GM18858 (cell line): ENCODE measurements at regions not wholly inside any gene's neighbourhood (a gene's known extent, or its start where the extent isn't known, plus 50 kb on each side); places are given as distances from the start of the nearest gene placed in this dataset.
"Not testable (repeated sequence)": the region's sequence is repeated elsewhere in the genome, so short reads cannot be mapped to it uniquely, and the experiment has no call there.

Experiments
- ATAC-seq: cut with Tn5 transposase; IDR thresholded peaks from one replicate; pipeline ENCODE4 v1.9.1; 2021; ENCODE audit not compliant: unreplicated experiment

DNA sequence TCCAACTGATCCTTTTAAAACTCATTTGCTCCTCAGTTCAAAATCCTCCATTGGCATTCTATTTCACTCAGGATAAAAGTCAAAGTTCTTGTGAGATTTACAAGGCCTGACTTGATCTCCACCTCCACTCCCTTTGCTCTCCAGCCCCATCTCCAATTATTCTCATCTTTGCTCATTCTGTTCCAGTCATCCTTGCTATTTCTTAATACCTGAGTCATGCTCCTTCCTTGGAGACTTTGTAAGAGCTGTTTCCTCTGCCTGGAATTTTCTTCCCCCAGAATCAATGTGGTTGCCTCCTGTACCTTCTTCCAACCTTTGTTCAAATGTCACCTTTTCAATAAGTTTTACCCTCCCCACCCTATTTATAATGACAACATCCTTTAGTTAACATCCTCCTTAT lies 373.5 kb downstream of the HTR1B start:
- ATAC-seq: no peak

DNA sequence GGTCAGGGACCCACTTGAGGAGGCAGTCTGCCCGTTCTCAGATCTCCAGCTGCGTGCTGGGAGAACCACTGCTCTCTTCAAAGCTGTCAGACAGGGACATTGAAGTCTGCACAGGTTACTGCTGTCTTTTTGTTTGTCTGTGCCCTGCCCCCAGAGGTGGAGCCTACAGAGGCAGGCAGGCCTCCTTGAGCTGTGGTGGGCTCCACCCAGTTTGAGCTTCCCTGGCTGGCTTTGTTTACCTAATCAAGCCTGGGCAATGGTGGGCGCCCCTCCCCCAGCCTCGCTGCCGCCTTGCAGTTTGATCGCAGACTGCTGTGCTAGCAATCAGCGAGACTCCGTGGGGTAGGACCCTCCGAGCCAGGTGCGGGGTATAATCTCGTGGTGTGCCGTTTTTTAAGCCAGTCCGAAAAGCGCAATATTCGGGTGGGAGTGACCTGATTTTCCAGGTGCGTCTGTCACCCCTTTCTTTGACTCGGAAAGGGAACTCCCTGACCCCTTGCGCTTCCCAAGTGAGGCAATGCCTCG lies 375.4 kb downstream of the HTR1B start:
- not testable (repeated sequence) for ATAC-seq

DNA sequence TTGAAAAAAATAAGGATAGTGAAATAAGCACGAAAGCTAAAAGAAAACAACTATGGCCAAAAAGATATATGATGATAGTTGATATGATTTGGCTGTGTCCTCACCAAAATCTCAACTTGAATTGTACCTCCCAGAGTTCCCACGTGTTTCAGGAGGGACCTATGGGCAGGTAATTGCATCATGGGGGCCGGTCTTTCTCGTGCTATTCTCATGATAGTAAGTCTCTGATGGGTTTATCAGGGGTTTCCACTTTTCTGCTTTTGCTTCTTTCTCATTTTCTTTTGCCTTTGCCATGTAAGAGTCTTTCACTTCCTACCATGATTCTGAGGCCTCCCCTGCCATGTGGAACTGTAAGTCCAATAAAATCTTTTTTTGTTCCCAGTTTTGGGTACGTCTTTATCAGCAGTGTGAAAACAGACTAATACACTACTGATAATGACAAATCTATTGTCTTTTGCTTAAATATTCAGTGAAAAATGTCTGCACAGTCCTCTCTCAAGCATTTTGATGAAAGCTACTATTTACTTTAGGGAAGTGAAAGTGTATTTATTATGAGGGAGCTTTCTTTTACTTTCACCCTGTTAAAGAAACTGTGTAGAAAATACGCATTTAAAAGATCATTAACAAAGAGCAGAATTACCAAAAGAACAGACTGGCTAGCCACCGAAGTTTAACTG lies 389.1 kb downstream of the HTR1B start:
- ATAC-seq: no peak

DNA sequence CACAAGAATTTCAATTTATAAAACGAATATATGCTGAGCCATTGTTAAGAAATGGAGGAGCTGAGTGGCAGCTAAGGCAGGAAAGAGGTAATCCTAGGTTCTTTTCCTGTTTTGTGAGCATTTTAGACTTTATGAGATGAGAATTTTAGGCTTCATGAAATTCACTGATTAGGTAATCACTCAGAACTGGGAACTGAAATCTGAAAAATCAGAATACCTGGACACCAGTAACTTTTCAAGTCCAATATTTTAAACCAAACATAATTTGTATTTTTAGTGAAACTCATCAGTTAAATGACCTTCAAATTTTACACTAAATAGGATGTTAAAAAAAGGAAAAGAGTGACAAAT lies 389.9 kb downstream of the HTR1B start:
- ATAC-seq: no peak

DNA sequence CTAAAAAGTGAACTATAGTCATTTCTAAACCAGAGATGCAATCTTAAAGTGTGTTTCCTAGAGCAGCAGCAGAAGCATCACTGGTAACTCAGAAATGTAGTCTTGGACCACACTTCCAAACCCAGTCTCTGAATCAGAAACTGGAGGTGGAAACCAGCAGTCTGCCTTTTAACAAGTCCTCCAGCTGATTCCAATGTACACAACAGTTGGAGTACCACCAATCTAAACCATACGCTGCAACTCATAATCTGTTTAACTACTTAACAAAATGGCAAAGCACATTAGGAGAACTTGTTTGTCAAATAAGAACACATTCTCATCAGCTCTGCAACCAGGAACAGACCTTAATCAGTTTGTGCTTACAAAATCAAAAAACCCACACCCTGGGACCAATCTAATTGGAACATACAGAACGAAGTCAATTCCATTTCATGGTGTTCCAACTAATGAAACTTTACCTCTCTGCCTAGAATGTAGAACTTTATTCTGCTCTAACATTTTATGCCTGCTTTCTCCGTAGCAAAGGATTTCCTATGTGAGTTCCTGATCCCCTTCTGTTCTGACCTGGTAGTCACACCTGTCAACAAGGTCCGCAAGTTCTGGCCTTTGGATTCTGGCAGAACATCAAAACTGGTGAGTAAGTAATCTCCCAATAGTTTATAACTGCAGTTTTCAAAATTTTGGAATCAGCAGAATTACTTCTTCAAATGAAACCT lies 390.4 kb downstream of the HTR1B start:
- ATAC-seq: no peak

DNA sequence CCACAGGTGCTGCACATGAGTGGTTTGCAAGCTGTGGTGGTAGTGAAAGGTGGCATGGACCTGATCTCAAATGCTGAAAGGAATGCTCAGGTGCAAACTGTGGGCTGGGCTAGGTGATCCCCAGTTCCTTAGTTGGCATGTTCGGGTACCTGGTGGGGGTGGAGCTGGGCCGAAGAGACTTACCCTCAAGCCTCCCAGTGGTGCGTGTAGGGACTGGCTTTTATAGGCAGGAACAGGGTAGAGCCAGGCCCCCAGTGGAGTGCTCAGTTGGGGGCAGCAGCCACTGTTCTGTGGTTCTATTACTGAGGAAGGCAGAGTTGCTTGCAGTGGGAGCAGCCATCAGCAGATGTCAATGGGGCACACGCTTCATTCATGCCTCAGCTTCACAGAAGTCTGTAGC lies 399.8 kb downstream of the HTR1B start:
- ATAC-seq: no peak

DNA sequence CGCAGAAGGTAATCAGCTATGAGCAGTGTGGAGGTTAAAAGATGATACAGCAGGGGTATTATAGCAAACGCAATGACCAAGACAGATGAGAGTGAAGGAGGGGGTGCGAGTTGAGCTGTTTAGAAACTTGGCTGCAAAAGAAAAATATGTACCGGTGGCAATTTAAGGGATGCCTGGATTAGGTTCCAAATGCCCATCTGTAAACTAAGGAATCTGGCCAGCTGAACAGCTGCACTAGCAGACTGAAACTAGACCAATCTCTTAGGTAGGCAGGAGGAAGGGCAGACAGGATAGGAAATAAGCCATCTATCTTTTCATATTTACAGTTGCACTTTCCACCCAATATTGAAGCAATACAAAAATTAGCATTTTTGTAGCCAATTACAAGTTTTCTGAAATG lies 407.6 kb downstream of the HTR1B start:
- ATAC-seq: no peak

DNA sequence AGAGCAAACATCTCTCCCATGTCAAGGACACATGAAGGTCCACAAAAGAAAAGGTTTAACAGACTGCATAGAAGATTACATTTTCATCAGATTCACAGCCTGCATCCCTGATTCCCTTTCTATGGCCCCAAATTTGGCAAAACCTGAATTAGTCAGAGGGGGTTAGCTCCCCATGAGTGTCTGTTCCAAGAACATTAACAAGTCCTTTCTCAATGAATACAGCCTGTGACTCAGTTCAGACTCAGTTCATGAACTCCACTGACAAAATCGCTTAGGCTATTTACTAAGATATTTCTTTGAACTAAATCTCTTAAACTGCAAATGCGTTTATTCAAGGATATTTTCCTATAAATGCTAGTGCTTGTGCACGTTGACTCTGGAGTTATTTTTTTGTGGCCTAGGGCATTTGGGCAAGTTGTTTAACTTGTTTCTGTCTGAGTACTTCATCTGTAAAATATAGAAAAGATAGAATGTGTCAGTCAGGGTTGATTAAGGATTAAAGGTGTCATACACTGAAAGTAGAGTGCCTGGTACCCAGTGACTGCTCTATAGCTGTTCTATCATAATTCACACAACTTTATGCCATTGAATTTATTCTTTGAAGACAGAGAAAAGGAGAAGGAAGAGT lies 422.6 kb downstream of the HTR1B start:
- ATAC-seq: no peak

DNA sequence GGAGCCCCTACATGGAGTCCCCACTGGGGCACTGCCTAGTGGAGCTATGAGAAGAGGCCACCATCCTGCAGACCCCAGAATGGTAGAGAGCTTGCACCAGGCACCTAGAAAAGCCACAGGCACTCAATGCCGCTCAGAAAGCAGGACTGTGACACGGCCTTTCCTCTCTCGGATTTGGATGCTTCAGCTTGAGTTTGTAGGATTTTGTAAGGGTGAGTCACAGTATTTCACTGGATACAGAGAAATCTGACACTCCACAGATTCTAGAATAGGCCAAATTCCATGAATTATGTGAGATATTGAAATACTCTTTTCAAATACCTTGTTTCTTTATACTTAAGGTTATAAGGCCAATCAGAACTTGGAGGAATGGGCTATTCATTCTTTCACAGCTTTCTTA lies 424.5 kb downstream of the HTR1B start:
- no peak for ATAC-seq

DNA sequence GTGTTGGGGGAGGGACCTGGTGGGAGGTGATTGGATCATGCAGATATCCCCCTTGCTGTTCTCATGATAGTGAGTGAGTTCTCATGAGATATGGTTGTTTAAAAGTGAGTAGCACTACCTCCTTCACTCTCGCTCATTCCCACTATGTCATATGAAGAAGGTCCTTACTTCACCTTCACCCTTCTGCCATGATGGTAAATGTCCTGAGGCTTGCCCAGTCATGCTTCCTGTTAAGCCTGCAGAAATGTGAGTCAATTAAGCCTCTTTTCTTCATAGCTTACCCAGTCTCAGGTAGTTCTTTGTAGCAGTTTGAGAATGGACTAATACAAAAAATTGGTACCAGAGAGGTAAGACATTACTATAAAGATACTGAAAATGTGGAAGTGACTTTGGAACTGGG lies 425.9 kb downstream of the HTR1B start:
- ATAC-seq: no peak

DNA sequence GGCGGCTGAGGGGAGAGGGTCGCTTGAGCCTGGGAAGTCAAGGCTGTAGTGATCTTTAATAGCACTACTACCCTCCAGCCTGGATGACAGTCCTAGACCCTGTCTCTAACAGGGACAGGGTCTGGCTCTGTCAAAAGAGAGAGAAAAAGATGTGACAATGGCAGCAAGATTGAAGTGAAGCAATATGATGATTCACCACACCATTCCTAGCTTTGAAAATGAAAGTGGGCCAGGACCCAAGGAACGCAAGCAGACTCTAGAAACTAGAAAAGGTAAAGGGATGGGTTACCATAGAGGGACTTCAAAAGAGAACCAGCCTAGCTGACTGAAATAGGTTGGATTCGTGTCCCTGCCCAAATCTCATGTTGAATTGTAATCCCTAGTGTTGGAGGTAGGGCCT lies 426.9 kb downstream of the HTR1B start:
- no peak for ATAC-seq

DNA sequence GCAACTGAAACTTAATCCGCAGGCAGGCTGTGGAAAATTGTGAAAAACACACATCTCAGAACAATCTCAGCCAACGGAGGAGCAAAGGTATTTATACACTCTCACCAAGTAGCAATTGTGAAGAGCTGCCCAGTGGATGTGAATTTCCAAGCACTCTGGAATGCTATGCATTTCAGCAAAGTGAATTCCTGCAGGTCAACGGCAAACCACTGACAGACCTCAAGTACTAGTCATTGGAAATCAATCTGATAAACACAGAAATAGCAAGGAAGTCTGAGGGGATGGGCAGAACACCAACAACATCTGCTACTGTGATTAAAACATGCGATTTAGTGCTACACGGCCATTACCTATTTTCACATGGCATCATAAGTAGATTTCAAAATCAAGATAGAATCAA lies 429.1 kb downstream of the HTR1B start:
- no peak for ATAC-seq

DNA sequence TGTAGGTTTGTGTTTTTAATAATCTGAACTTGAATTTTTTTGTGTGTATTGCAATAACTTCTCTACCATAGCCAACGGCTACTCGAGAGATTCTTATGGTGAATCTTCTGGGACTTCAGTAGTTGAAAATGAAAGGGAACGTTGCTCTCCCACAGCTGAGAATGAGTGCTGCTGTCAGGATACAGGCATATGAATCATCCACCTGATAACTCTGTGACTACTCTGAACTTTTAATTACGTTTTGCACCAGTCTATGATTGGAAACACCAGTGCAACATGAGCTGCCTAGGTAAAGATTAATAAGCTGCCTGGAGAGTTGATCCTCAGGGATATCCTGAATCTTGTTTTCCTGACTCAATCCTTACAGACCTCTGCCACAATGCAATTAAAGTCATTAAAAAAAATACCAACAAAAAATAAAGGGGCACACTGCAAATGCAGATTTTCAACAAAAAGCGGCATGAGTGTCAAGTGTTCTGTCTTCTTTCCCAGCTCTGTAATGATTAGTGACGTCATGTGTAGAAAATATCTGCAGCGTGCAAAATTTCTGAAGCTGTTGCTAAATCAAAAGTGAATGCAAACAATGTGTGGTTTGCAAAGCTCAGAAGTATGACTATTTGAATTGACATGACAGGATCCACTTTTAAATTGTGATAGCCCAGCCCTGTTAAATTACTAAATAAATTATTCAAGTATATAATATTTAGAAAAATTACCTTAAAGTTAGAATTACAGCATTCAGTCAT lies 432.2 kb downstream of the HTR1B start:
- no peak for ATAC-seq

DNA sequence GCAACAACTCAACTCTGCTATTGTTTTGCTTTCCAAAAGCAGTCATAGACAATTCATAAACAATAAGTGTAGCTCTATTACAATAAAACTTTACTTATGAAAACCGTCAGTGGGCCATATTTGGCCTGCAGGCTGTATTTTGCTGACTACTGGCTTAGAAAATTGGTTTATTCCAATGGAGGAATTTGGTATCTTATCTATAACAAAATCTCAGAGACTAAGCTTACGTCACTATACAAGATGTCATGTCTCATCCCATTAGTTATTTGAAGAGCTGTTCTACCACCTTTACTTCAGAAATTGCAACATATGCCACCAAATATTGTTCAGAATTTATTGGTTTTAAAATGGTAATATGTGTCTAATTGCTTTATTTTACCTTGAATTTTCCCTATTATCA lies 436.9 kb downstream of the HTR1B start:
- ATAC-seq: no peak

DNA sequence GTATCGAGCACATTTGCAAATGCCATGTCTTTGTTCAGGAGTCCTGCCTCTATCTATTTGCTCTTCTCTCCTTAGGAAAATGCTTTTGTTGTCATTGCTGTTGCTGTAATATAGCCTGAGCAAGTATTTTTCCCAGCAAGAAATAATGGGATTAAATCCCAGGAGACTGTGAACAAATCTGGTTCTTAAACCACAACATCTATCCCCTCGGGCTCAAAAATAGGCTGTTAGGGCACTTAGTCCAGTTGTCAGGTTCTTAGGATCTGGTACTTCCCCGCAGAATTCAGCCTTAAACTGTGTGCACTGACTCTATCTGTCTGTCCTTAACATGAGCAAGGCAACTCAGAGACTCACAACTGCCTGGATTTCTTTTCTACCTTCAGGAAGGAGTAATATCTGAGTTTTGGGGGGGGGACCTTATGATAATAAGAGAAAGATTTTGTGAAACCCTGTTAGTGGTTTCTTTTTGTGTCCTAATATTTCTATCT lies 437.5 kb downstream of the HTR1B start:
- ATAC-seq: no peak

DNA sequence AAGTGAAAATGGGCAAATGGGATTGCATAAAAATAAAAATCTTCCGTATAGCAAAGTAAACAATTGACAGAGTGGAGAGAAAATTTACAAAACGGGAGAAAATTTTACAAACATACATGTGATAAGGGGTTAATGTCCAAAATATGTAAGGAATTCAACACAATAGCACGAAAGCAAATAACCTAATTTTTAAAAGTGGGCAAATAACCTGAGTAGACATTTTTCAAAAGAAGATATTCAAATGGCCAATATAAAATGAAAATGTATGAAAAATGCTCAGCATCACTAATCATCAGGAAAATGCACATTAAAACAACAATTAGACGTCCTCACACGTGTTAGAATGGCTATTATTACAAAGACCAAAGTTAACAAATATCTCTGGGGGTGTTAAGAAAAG lies 441.5 kb downstream of the HTR1B start:
- no peak for ATAC-seq

DNA sequence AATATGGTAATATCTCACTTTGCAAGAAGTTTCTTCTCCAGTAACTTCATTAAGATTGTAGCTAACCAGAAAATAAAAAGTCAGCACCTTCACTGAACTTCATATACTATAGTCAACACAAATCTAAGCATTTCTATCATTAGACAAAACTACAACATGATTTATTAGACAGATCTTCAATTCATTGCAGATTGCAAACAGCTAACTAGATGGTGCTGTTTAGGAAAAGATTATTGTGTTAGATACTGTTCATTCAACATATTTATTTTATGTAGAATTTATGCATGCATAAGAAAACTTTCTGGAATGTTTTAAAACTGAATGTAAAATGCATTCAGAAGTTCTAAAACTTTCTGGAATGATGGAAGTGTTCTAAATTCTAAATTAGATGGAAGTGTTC lies 442.1 kb downstream of the HTR1B start:
- ATAC-seq: no peak

DNA sequence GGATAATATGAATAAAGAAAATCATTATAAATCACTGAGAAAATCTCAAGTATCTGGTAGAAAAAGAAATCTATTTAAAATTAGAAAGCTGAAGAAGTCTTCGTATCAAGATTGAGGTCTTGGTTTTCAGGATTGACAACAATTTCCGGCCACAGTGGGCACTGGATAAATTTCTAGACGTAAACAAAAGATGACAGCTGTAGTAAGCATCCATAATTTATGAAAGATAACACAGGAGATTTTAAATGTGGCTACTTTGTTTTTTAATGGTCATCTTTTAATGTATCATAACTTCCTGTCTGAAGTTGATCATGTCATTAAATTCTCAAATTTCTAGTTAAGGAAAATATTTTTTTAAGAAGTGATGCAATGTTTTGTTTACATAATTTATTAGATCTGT lies 444.2 kb downstream of the HTR1B start:
- ATAC-seq: no peak

DNA sequence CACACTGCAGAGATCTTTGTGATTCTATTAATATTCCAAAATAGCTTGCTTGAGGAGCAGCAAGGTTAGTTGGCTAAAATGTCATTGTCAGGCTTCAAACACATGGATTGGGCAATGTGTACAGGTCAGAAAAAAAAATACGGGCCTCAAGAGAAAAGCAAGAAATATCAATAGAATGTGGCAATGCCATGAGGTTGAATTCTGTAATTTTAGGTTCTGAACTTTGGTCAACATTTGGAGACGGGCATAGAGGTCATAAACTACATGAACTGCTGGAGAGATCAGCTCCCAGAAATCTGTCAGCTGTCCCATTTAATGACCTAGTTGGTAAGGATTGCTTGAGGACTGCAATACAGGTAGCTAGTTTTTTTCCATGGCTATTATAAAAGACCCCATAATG lies 445.8 kb downstream of the HTR1B start:
- ATAC-seq: no peak

DNA sequence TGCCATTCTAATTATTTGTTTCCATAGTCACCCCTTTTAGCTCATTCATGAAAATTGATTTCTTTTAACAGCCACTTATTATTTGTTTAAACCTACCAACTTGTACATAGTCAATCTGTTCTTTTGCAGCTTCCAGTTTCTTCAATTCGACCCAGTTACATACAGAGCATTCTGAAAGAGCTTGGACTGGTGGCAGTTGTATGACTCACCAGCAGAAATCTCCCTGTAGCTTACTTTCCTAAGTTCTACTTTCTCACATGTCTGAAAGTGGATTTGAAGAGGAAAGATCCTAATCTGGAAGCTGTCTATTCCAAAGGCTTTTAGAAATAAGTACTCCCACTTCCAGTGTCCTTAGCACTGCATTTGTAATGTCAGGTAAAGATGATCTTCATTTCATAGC lies 447.9 kb downstream of the HTR1B start:
- no peak for ATAC-seq

DNA sequence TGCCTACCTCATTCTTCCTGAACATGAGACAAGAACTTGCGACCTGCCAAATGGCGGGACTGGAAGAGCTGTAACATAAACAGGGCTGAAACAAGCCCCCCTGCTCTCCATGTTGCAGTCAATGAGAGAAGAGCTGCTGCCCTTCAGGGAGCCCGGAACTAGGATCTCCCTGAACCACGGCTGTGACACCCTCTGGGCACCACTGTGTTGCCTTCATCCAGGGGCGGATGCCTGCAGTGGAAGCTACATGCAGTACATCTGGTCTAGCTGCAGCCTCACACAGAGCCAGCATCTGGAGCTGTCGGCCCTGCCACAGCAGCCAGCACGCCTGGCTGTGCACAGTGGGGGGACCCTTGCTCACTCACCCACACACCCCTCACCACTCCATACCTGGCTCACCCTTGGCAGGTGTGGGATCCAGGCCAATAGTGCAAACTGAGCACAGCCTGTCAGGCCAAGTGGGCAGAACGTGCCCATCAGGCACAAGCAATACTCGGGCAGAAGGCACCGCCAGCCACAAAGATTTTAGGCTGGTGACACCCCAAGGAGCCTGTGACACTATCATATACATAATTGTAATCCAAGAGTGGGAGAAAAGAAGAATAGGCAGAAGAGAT lies 451.3 kb downstream of the HTR1B start:
- ATAC-seq: no peak
